ENCODE measurements at regions not wholly inside any gene's neighbourhood (a gene's known extent, or its start where the extent isn't known, plus 50 kb on each side); places are given as distances from the start of the nearest gene placed in this dataset.
A peak's percentile ranks its signal among the peaks of the same experiment; 100 is the strongest.

DNA sequence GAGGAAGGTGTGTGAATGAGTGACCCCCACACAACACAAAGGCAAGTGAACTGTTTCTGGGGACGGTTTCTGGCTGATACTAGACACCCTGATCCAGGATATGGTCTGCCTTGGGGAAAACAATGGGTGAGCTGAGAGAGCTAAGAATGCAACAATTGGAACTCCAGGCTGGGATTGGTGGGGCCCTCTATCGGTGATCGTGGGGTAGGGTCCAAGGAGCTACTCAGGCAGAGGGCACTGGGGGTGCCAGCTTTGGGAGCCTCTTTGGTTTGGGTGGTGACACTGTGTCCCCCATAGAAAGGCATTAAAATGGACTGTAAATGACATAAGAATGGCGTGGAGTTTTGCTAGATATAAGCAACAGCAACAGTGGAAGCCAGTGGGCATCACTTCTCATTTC is 439.1 kb downstream of the DMAC1 start:
- Histone ChIP-seq H2AK5ac (ENCODE audit: low read depth, low read length) (no peak overlapping the region), H3K4me3 (ENCODE audit: extremely low read depth in 1 of 4, insufficient read depth in 2 of 4, low read depth in 3 of 4, low read length in 4 of 4) (no peak overlapping the region), H3K4me1 (replicated peaks in 1 of 4; ENCODE audit: control insufficient read depth in 3 of 4, insufficient read depth in 4 of 4, low read length in 3 of 4) (peaks cover 0 to 7% (median 2%) of the 10 kb centered on the region in 4 experiments; a peak in 2 of 7 replicates), H3K79me1 (ENCODE audit: low read depth, low read length) (no peaks in the 10 kb centered on the region), H3K4ac (replicated peaks; ENCODE audit: insufficient read length, low read depth, low read length) (no peak overlapping the region), H3K14ac (ENCODE audit: insufficient read length) (no peak overlapping the region), H3K23ac (ENCODE audit: insufficient read length) (no peak overlapping the region), H3K18ac (ENCODE audit: extremely low read depth, low read length) (no peak overlapping the region), H3K9ac (replicated peaks in 1 of 4; ENCODE audit: extremely low read depth in 1 of 4, low read depth in 3 of 4, low read length in 3 of 4) (no peak overlapping the region), H3K79me2 (ENCODE audit: control insufficient read depth in 1 of 2, insufficient read depth in 2 of 2, low read length in 2 of 2) (no peaks in the 10 kb centered on the region), H2BK20ac (ENCODE audit: low read length) (no peak overlapping the region), H3K4me2 (ENCODE audit: insufficient read depth in 1 of 2, low read depth in 2 of 2, low read length in 2 of 2) (no peak overlapping the region), H2BK5ac (ENCODE audit: low read depth, low read length) (no peak overlapping the region), H3K56ac (replicated peaks; ENCODE audit: insufficient read length, low read depth, low read length) (no peak overlapping the region), H2BK12ac (ENCODE audit: low read depth, low read length) (no peak overlapping the region), H3K23me2 (ENCODE audit: low read depth, low read length) (no peaks in the 10 kb centered on the region), H4K20me1 (replicated peaks in 1 of 2; ENCODE audit: control insufficient read depth in 1 of 2, insufficient read depth in 2 of 2, low read length in 2 of 2) (no peaks in the 10 kb centered on the region), H4K91ac (replicated peaks; ENCODE audit: insufficient read length, low read length) (no peak overlapping the region), H2BK15ac (ENCODE audit: low read length) (no peak overlapping the region), H4K8ac (ENCODE audit: extremely low read depth, insufficient read depth, low read length) (no peak overlapping the region), H3K36me3 (ENCODE audit: control insufficient read depth in 2 of 4, insufficient read depth in 4 of 4, low read length in 3 of 4) (no peaks in the 10 kb centered on the region), H3K9me3 (ENCODE audit: insufficient read depth in 2 of 2, low read depth in 1 of 2, low read length in 1 of 2) (no peaks in the 10 kb centered on the region), H2BK120ac (replicated peaks; ENCODE audit: low read depth, low read length) (no peak overlapping the region), H2AFZ (ENCODE audit: low read length) (peak overlapping the region; percentile 100), H3K27ac (ENCODE audit: low read depth, low read length) (no peak overlapping the region), H4K5ac (ENCODE audit: insufficient read length, low read depth, low read length) (no peak overlapping the region), H3K27me3 (replicated peaks in 1 of 4; ENCODE audit: control insufficient read depth in 3 of 4, extremely low read depth in 1 of 4, insufficient read depth in 3 of 4, low read length in 3 of 4) (no peaks in the 10 kb centered on the region)
- ChIA-PET POLR2A (ENCODE audit: partially characterized antibody) (no interaction called here), CTCF (ENCODE audit: partially characterized antibody) (interaction anchor here (0.8 to 5.1 kb wide), 37 partner anchors 9 to 429 kb away, joined by 3 to 58 read pairs (median 4); no protein-coding TSS in a partner anchor)
- peak; percentile 57 to 72 for TF ChIP-seq RAD21 (IDR thresholded peaks at IDR 0.05 in 1 of 2, conservative IDR thresholded peaks at IDR 0.05 in 1 of 2; ENCODE audit: low read depth in 2 of 2, low read length in 2 of 2)
- TF ChIP-seq, protein P1, sequence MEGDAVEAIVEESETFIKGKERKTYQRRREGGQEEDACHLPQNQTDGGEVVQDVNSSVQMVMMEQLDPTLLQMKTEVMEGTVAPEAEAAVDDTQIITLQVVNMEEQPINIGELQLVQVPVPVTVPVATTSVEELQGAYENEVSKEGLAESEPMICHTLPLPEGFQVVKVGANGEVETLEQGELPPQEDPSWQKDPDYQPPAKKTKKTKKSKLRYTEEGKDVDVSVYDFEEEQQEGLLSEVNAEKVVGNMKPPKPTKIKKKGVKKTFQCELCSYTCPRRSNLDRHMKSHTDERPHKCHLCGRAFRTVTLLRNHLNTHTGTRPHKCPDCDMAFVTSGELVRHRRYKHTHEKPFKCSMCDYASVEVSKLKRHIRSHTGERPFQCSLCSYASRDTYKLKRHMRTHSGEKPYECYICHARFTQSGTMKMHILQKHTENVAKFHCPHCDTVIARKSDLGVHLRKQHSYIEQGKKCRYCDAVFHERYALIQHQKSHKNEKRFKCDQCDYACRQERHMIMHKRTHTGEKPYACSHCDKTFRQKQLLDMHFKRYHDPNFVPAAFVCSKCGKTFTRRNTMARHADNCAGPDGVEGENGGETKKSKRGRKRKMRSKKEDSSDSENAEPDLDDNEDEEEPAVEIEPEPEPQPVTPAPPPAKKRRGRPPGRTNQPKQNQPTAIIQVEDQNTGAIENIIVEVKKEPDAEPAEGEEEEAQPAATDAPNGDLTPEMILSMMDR (IDR thresholded peaks at IDR 0.05; ENCODE audit: control extremely low read depth in 1 of 3, insufficient read depth in 1 of 3, low read depth in 1 of 3, low read length in 3 of 3) = peak; percentile 69 to 78 (median 75)
- TF ChIP-seq SRF (IDR thresholded peaks at IDR 0.05; ENCODE audit: low read depth, low read length) = no peak
- FAIRE-seq (no peak), DNase-seq (ENCODE audit: low read depth in 1 of 2, low spot score in 2 of 2) (peak in 1 of 2 experiments; percentile 71)
- 71% methylated on average over 4 of the region's 4 CpGs; no CpG with 5 or more reads in 1 of the 2 experiments for WGBS, 2 experiments (ENCODE audit: extremely low coverage in 1 of 2, insufficient coverage in 1 of 2, insufficient read length in 1 of 2, insufficient replicate concordance in 2 of 2, low coverage in 1 of 2, low lambda C conversion rate in 2 of 2, missing lambda C conversion rate in 1 of 2)

Data from H1 (cell line).